Kidney (tissue), 13 donors: ENCODE measurements at regions not wholly inside any gene's neighbourhood (a gene's known extent, or its start where the extent isn't known, plus 50 kb on each side); places are given as distances from the start of the nearest gene placed in this dataset.
A peak's percentile ranks its signal among the peaks of the same experiment; 100 is the strongest.
"Not testable (repeated sequence)": the region's sequence is repeated elsewhere in the genome, so short reads cannot be mapped to it uniquely, and the experiment has no call there.

Experiments used
- DNase-seq, 5 donors: peaks; one replicate each; pipeline ENCODE4 v3.0.0-alpha.2; 2013 to 2020
- FAIRE-seq: peaks from 2 replicates; lab custom pipeline; 2012; peaks lifted over from hg19 to GRCh38; lab: Jason Lieb, UNC
- H3K27ac ChIP-seq, 2 donors: one replicate each; pipeline ENCODE4 v1.7.0; 2013; ENCODE audit warnings: low read depth in 2 of 2, low read length in 2 of 2, inconsistent platforms in 1 of 2
- H3K27me3 ChIP-seq: one replicate; pipeline ENCODE4 v1.7.1; 2013; ENCODE audit warnings: low read length, inconsistent platforms; ENCODE audit not compliant: control insufficient read depth, insufficient read depth
- H3K36me3 ChIP-seq, 3 donors: one replicate each; pipeline versions ENCODE4 v1.7.0 to v1.7.1; 2013; ENCODE audit warnings: low read length in 3 of 3, control low read depth in 1 of 3, inconsistent platforms in 1 of 3; ENCODE audit not compliant: insufficient read depth in 3 of 3, control insufficient read depth in 2 of 3
- H3K4me1 ChIP-seq, 3 donors: one replicate each; pipeline versions ENCODE4 v1.7.0 to v1.7.1; 2013; ENCODE audit warnings: low read length in 3 of 3, inconsistent platforms in 1 of 3, low read depth in 1 of 3; ENCODE audit not compliant: control insufficient read depth in 2 of 3, insufficient read depth in 2 of 3
- H3K4me3 ChIP-seq, 3 donors: one replicate each; pipeline versions ENCODE4 v1.7.0 to v1.8.1; 2013; ENCODE audit warnings: low read length in 3 of 3, control low read depth in 1 of 3, inconsistent platforms in 1 of 3
- H3K9ac ChIP-seq, 3 donors: one replicate each; pipeline versions ENCODE4 v1.7.0 to v1.7.1; 2013; ENCODE audit warnings: low read length in 3 of 3, control low read depth in 1 of 3, inconsistent platforms in 1 of 3
- H3K9me3 ChIP-seq, 3 donors: one replicate each; pipeline versions ENCODE4 v1.7.0 to v1.7.1; 2013; ENCODE audit warnings: low read length in 3 of 3, control low read depth in 1 of 3, inconsistent platforms in 1 of 3; ENCODE audit not compliant: control insufficient read depth in 2 of 3, insufficient read depth in 1 of 3
- CTCF ChIP-seq: IDR thresholded peaks from 3 replicates; pipeline ENCODE4 v1.5.1; 2012; ENCODE audit warnings: mild to moderate bottlenecking, moderate library complexity, borderline replicate concordance; ENCODE audit not compliant: insufficient read depth; ENCODE audit errors: extremely low read depth
- intact Hi-C: fragments of 100-400 bp; cut with DNase I; formaldehyde crosslinking; loops from one replicate; pipeline ENCODE4 v1.11.1; 2022
- donor health status: control.
- donor health status: control.
- donor health status: control.
- donor health status: control.
- donor health status: control.
- donor health status: DM: yes; HTN: yes; CAD: no.
- donor health status: Normal renal cell carcinoma (clear cell type).

- H3K36me3 ChIP-seq: peaks cover 0 to 6% (median 0%) of the 10 kb centered on the region in 3 donors
- intact Hi-C loops: no loop called here
- no peak overlapping the region for H3K4me3 ChIP-seq
- no peak for TF ChIP-seq CTCF
- FAIRE-seq: no peak
- H3K27ac ChIP-seq: no peak overlapping the region
- no peak for DNase-seq
- no peaks in the 10 kb centered on the region for H3K9me3 ChIP-seq
- H3K9ac ChIP-seq: peak overlapping the region in 1 of 3 donors; percentile 12
- no peaks in the 10 kb centered on the region for H3K27me3 ChIP-seq
- peaks cover 2 to 3% (median 3%) of the 10 kb centered on the region in 3 donors for H3K4me1 ChIP-seq
These were observed 52.1 kb downstream of the ARHGEF18 start for GRCh38 chr19:7400815-7401214.

- intact Hi-C loops: no loop called here
- Histone ChIP-seq H3K4me1 (peaks cover 0 to 2% (median 0%) of the 10 kb centered on the region in 3 donors), H3K27ac (no peak overlapping the region), H3K36me3 (peaks cover 0 to 6% (median 0%) of the 10 kb centered on the region in 3 donors), H3K27me3 (no peaks in the 10 kb centered on the region), H3K9ac (no peak overlapping the region), H3K4me3 (no peak overlapping the region), H3K9me3 (no peaks in the 10 kb centered on the region)
- DNase-seq: no peak
- no peak for TF ChIP-seq CTCF
- no peak for FAIRE-seq
These were observed 53.0 kb downstream of the ARHGEF18 start for GRCh38 chr19:7401694-7402093.

GRCh38 chr19:7405482-7405881 is 56.7 kb downstream of the ARHGEF18 start:
- H3K27me3 ChIP-seq, H3K9ac ChIP-seq, intact Hi-C loops, FAIRE-seq, DNase-seq, H3K4me1 ChIP-seq, H3K9me3 ChIP-seq, H3K4me3 ChIP-seq, H3K36me3 ChIP-seq: not testable (repeated sequence)
- H3K27ac ChIP-seq: peak overlapping the region; percentile 55 to 69

DNA sequence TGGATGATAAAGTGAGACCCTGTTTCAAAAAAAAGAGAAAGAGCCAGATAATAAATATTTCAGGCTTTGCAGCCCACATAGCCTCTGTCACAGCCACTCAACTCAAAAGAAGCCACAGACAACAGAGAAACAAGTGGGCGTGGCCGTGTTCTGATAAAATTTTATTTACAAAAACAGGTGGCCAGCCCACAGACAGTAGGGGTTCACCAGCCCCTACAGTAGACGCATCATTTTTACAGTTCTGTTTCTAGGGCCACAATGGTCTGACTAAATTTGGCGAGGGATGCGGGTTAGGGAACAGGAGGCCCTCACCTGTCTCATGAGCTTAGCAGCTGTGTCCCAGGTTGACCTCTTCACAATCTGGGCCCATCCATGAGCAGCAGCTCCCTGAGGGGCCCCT is 59.5 kb downstream of the ARHGEF18 start:
- DNase-seq (no peak), FAIRE-seq (no peak)
- H3K27me3 ChIP-seq: no peaks in the 10 kb centered on the region
- H3K9ac ChIP-seq: no peak overlapping the region
- peak overlapping the region; percentile 60 to 63 for H3K27ac ChIP-seq
- no peak overlapping the region for H3K4me3 ChIP-seq
- H3K4me1 ChIP-seq: peaks cover 0 to 5% (median 0%) of the 10 kb centered on the region in 3 donors
- no peaks in the 10 kb centered on the region for H3K9me3 ChIP-seq
- TF ChIP-seq CTCF: no peak
- H3K36me3 ChIP-seq: no peaks in the 10 kb centered on the region
- intact Hi-C loops: no loop called here
